Choroid plexus epithelial cell (primary cell): ENCODE measurements at regions not wholly inside any gene's neighbourhood (a gene's known extent, or its start where the extent isn't known, plus 50 kb on each side); places are given as distances from the start of the nearest gene placed in this dataset.

ENCODE experiments used
- DNase-seq: peaks from one replicate; pipeline ENCODE4 v3.0.0-alpha.2; 2010; ENCODE audit warnings: low read depth
- H3K4me3 ChIP-seq: 2 replicates; pipeline ENCODE4 v1.5.1; 2011; ENCODE audit warnings: low read depth, mild to moderate bottlenecking, control low read depth, low read length, moderate library complexity
- TF ChIP-seq, protein P1 (sequence below): conservative IDR thresholded peaks from 2 replicates; pipeline ENCODE4 v1.5.1; 2011; ENCODE audit warnings: low read depth, mild to moderate bottlenecking, control low read depth, inconsistent platforms, low read length, moderate library complexity

DNA sequence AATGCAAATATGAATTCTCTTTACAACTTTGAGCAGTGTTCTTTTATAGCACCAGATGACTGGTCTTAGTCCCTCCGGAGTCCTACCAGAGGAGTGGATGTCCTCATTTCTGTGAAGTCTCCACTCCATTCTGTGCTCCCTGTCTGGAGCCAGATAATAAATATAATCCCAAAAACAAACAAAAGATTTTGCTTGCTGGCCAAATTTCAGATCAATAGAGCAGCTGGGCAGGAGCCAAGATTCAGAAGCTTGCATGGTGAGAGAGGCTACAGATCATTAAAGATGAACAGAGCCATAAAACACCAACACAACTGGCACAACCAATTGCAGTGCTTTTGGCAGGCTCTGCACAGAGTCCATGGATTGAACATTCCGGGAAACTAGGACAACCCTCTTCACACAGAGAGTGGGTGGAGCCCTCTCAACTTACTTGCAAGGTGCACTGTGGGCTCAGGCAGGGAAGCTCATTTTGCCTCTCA is 231.5 kb upstream of the SNX7 start:
- DNase-seq = no peak
- TF ChIP-seq, protein P1, sequence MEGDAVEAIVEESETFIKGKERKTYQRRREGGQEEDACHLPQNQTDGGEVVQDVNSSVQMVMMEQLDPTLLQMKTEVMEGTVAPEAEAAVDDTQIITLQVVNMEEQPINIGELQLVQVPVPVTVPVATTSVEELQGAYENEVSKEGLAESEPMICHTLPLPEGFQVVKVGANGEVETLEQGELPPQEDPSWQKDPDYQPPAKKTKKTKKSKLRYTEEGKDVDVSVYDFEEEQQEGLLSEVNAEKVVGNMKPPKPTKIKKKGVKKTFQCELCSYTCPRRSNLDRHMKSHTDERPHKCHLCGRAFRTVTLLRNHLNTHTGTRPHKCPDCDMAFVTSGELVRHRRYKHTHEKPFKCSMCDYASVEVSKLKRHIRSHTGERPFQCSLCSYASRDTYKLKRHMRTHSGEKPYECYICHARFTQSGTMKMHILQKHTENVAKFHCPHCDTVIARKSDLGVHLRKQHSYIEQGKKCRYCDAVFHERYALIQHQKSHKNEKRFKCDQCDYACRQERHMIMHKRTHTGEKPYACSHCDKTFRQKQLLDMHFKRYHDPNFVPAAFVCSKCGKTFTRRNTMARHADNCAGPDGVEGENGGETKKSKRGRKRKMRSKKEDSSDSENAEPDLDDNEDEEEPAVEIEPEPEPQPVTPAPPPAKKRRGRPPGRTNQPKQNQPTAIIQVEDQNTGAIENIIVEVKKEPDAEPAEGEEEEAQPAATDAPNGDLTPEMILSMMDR = no peak

GRCh38 chr1:98428864-98429263 is 232.7 kb upstream of the SNX7 start:
- TF ChIP-seq, protein P1 = no peak
- no peak overlapping the region for H3K4me3 ChIP-seq
- no peak for DNase-seq

More for the DNA sequence above, 231.5 kb upstream of the SNX7 start:
- no peak overlapping the region for H3K4me3 ChIP-seq

- DNase-seq = no peak
- no peak overlapping the region for H3K4me3 ChIP-seq
- TF ChIP-seq, protein P1 = no peak
These were observed 233.9 kb upstream of the SNX7 start for GRCh38 chr1:98427664-98428063.

DNA sequence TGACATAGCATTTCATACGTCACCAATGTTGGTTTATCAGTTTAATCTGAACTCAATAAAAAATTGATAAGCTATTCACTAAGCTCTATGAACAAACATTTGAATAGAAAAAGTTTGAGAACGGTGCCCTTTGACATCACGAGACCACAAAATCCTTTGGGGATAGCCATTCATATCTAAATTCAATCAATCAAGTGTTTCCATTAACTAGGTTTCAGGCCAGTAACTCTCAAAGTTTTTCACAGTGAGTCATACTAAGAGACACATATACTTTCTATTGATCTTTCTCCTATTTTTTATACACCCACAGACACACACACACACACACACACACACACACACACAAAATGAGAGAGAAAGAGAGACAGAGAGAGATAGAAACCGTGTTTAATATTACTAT is 235.4 kb upstream of the SNX7 start:
- H3K4me3 ChIP-seq = no peak overlapping the region
- no peak for DNase-seq
- TF ChIP-seq, protein P1 = no peak

DNA sequence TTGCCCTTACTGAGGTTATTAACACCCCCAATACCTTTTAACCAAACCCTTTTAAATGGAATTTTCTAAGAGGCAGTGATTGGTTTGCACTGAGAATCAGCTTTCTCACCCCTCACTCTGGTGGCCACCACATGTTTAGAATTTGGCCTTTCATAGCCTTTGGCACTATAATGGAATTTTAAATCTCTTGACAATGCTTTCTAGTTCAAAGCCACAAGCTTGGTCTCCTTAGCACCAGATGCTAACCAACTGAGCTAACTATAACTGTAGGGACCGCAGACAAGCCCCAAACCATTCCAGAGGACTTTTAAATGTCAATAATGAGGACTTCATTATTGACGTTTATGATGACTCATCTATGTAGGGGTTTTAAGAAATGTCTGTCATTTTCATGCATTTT is 238.7 kb upstream of the SNX7 start:
- H3K4me3 ChIP-seq = no peak overlapping the region
- peak; percentile 50 for DNase-seq
- TF ChIP-seq, protein P1 = no peak

DNA sequence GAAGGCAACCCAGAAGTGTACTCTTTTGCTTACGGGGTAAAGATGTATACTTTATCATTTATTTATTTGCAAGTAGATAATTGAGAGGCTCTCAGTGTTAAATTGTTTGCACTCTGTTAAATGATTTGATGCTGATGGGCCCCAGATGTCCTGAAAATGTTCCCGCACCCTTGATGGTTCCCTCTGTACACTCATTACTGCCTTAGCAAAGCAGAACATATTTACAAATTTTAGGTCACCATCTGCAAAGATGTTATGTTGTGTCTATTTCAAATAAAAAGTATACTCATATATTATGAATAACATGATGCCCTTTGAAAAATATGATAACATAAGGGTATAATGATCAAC is 240.5 kb upstream of the SNX7 start:
- TF ChIP-seq, protein P1 = no peak
- H3K4me3 ChIP-seq = no peak overlapping the region
- DNase-seq = no peak

- peak; percentile 35 for DNase-seq
- TF ChIP-seq, protein P1 = no peak
- H3K4me3 ChIP-seq = no peak overlapping the region
These were observed 241.0 kb upstream of the SNX7 start for GRCh38 chr1:98420376-98421084.
